Activated T-helper 2 cell treated with anti-CD3 and anti-CD28 coated beads, Interferon-gamma antibody, Interleukin-2, Interleukin-4, amounts not matched to agents 10 μg/mL and 5 μg/mL and 100 μg/mL, durations not matched to agents 14 hours and 24 hours and 36 hours (primary cell): ENCODE measurements at regions not wholly inside any gene's neighbourhood (a gene's known extent, or its start where the extent isn't known, plus 50 kb on each side); places are given as distances from the start of the nearest gene placed in this dataset.

Experiments used
- DNase-seq: peaks from one replicate; pipeline ENCODE4 v3.0.0; 2021; ENCODE audit warnings: low spot score
- H3K27ac Mint-ChIP-seq: one replicate; pipeline ENCODE4 v1.8.0; 2021; ENCODE audit warnings: mixed read lengths
- H3K27me3 Mint-ChIP-seq: one replicate; pipeline ENCODE4 v1.8.0; 2021; ENCODE audit warnings: low read depth, mixed read lengths
- H3K36me3 Mint-ChIP-seq: one replicate; pipeline ENCODE4 v1.8.0; 2021; ENCODE audit warnings: low read depth, mixed read lengths
- H3K4me1 Mint-ChIP-seq: one replicate; pipeline ENCODE4 v1.8.0; 2021; ENCODE audit warnings: low read depth, mixed read lengths
- H3K4me3 Mint-ChIP-seq: one replicate; pipeline ENCODE4 v1.8.0; 2021; ENCODE audit warnings: low read depth, mild to moderate bottlenecking, moderate library complexity, mixed read lengths
- H3K9me3 Mint-ChIP-seq: one replicate; pipeline ENCODE4 v1.8.0; 2021; ENCODE audit warnings: mixed read lengths
- intact Hi-C: fragments of 100-400 bp; cut with micrococcal nuclease; formaldehyde crosslinking; loops from one replicate; pipeline ENCODE4 v1.15.1; 2023

GRCh38 chr13:90068658-90069057, 1278.8 kb upstream of the MIR17HG start:
- no peak overlapping the region for H3K27ac Mint-ChIP-seq
- H3K36me3 Mint-ChIP-seq = no peaks in the 10 kb centered on the region
- H3K9me3 Mint-ChIP-seq = peaks cover 25% of the 10 kb centered on the region
- DNase-seq = no peak
- H3K4me1 Mint-ChIP-seq = no peaks in the 10 kb centered on the region
- no peak overlapping the region for H3K4me3 Mint-ChIP-seq
- no peaks in the 10 kb centered on the region for H3K27me3 Mint-ChIP-seq
- intact Hi-C loops = no loop called here

DNA sequence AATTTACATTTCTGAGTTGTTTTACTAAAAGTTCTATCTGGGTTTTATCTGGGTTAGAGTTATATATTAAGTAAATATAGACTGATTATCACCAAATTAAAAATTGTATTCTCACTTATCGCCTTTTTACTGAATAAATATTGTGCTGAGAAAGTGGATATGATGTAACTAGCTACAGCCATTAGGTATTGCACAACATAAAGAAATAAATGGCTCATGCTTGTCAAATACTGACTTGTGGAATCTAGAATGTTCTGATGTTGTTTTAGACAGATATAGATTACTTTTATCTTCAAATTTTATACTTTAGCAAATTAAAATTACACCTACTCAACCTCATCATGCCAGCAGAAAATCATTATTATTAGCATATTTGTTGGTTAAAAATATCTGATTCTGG, 1277.1 kb upstream of the MIR17HG start:
- DNase-seq = no peak
- Mint-ChIP-seq H3K27ac (no peak overlapping the region), H3K4me1 (no peaks in the 10 kb centered on the region), H3K4me3 (no peak overlapping the region), H3K9me3 (peaks cover 19% of the 10 kb centered on the region), H3K36me3 (no peaks in the 10 kb centered on the region), H3K27me3 (no peaks in the 10 kb centered on the region)
- intact Hi-C loops = no loop called here

DNA sequence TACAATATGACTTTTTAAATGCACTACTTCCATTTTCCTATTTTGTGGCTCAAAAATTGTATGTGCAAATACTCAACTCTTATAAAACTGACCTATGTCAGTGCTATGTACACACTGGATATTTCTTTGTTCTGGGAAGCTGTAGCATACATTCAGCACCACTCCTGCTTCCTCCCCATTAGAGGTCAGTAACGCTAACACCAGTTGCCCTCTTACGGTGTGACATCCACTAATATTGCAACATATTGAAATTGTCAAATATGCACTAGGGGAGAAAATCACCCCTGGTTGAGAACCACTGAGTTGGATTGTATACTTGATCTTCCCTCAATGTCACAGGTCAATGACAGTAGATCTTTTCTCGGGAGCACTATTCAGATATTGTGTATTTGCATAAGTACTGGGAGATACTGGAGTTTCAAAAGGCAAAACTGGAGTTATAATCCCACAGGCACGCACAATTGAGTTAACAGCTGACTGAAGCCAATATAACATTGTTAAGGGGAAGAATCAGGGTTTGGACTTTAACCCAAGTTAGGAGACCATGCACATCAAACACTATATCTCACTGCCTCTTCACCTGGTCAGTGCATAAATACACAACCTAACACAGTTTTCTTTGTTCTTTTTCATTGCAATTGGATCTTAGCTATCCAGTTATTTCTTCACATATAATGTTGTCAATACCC, 1276.5 kb upstream of the MIR17HG start:
- Mint-ChIP-seq H3K9me3 (peaks cover 17% of the 10 kb centered on the region), H3K27me3 (no peaks in the 10 kb centered on the region), H3K4me1 (no peaks in the 10 kb centered on the region), H3K27ac (no peak overlapping the region), H3K4me3 (no peak overlapping the region), H3K36me3 (no peaks in the 10 kb centered on the region)
- intact Hi-C loops = no loop called here
- DNase-seq = no peak

DNA sequence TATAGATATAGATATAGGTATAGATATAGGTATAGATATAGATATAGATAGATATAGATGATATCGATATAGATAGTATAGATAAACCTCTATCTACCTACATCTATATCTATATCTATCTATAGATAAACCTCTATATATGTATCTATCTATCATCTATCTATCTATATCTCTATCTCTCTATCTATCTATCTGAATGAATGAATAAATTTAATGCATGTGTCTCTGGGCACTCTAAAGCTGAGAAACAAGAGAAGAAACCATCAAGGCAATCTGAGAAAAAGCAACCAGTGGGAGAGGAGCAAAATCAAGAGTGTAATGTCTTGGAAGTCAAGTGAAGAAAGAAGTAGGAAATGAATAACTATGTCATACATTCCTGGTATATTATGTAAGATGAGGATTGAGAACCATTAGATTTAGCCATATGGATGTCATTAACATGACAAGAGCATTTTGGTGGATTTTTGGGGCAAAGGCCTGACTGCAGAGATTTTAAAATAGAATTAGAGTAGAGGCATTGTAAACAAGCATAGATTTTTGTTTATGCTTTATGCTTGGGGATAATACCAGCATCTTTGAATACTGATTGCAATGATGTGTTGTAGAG, 1262.7 kb upstream of the MIR17HG start:
- intact Hi-C loops = no loop called here
- no peak for DNase-seq
- no peaks in the 10 kb centered on the region for H3K36me3 Mint-ChIP-seq
- no peaks in the 10 kb centered on the region for H3K27me3 Mint-ChIP-seq
- no peaks in the 10 kb centered on the region for H3K4me1 Mint-ChIP-seq
- H3K27ac Mint-ChIP-seq = no peak overlapping the region
- no peak overlapping the region for H3K4me3 Mint-ChIP-seq
- H3K9me3 Mint-ChIP-seq = peaks cover 44% of the 10 kb centered on the region

- Mint-ChIP-seq H3K36me3 (no peaks in the 10 kb centered on the region), H3K27me3 (no peaks in the 10 kb centered on the region), H3K4me1 (no peaks in the 10 kb centered on the region), H3K27ac (no peak overlapping the region), H3K4me3 (no peak overlapping the region), H3K9me3 (peaks cover 40% of the 10 kb centered on the region)
- intact Hi-C loops = no loop called here
- DNase-seq = no peak
These were observed 1258.4 kb upstream of the MIR17HG start for GRCh38 chr13:90089051-90089450.

DNA sequence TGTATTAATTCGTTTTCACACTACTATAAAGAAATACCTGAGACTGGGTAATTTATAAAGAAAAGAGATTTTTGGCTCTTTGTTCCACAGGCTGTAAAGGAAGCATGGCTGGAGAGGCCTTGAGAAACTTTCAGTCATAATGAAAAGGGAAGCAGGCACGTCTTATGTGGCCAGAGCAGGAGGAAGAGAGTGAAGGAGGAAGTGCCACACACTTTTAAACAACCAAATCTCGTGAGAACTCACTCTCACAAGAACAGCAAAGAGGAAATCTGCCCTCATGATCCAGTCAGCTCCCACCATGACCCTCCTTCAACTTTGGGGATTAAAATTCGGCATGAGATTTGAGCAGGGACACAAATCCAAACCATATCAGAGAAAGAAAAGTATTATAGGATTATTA, 1255.9 kb upstream of the MIR17HG start:
- no peak overlapping the region for H3K27ac Mint-ChIP-seq
- intact Hi-C loops = no loop called here

DNA sequence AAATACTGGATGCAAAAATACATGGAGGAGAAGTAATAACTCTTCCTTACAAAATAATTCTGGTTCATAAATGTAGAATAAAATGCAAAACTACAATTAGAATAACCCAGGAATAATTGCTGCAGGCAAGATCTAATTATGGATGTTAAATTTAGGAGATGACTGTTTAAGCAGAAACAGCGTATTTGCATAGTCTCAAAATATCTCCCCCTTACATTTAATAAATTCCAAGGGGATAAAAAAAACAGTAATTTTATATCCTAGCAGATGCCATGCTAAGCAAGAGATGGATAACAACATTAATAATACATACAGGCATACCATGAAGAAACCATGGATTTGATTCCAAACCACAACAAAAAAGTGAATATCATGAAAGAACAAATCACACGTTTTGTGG, 1253.1 kb upstream of the MIR17HG start:
- Mint-ChIP-seq H3K4me3 (no peak overlapping the region), H3K36me3 (no peaks in the 10 kb centered on the region), H3K27ac (no peak overlapping the region), H3K4me1 (no peaks in the 10 kb centered on the region), H3K9me3 (peaks cover 24% of the 10 kb centered on the region), H3K27me3 (no peaks in the 10 kb centered on the region)
- intact Hi-C loops = no loop called here
- no peak for DNase-seq

More for the DNA sequence above, 1255.9 kb upstream of the MIR17HG start:
- no peaks in the 10 kb centered on the region for H3K4me1 Mint-ChIP-seq
- no peaks in the 10 kb centered on the region for H3K27me3 Mint-ChIP-seq
- H3K36me3 Mint-ChIP-seq = no peaks in the 10 kb centered on the region
- peaks cover 36% of the 10 kb centered on the region for H3K9me3 Mint-ChIP-seq
- DNase-seq = no peak
- no peak overlapping the region for H3K4me3 Mint-ChIP-seq

GRCh38 chr13:90098577-90098976, 1248.9 kb upstream of the MIR17HG start:
- no peak overlapping the region for H3K4me3 Mint-ChIP-seq
- no peaks in the 10 kb centered on the region for H3K36me3 Mint-ChIP-seq
- H3K9me3 Mint-ChIP-seq = peaks cover 37% of the 10 kb centered on the region
- no peak overlapping the region for H3K27ac Mint-ChIP-seq
- no peaks in the 10 kb centered on the region for H3K27me3 Mint-ChIP-seq
- no peak for DNase-seq
- intact Hi-C loops = no loop called here
- no peaks in the 10 kb centered on the region for H3K4me1 Mint-ChIP-seq

DNA sequence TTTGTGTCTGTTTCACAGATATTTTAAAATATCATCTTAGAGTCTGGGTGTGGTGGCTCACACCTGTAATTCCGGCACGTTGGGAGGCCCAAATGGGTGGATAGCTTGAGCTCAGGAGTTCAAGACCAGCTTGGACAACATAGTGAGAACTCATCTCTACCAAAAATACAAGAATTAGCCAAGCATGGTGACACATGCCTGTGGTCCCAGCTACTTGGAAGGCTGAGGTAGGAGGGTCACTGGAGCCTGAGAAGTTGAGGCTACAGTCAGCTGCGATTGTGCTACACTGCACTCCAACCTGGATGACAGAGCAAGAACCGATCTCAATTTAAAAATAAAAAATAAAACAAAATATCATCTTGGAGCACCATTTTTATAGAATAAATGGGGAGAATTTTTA, 1247.6 kb upstream of the MIR17HG start:
- no peaks in the 10 kb centered on the region for H3K36me3 Mint-ChIP-seq
- no peak overlapping the region for H3K27ac Mint-ChIP-seq
- H3K4me3 Mint-ChIP-seq = no peak overlapping the region
- H3K27me3 Mint-ChIP-seq = no peaks in the 10 kb centered on the region
- peaks cover 40% of the 10 kb centered on the region for H3K9me3 Mint-ChIP-seq
- intact Hi-C loops = no loop called here
- H3K4me1 Mint-ChIP-seq = no peaks in the 10 kb centered on the region
- no peak for DNase-seq

- Mint-ChIP-seq H3K9me3 (peaks cover 41% of the 10 kb centered on the region), H3K36me3 (no peaks in the 10 kb centered on the region), H3K27ac (no peak overlapping the region), H3K27me3 (no peaks in the 10 kb centered on the region), H3K4me1 (no peaks in the 10 kb centered on the region), H3K4me3 (no peak overlapping the region)
- intact Hi-C loops = no loop called here
- DNase-seq = no peak
These were observed 1244.2 kb upstream of the MIR17HG start for GRCh38 chr13:90103099-90103784.

DNA sequence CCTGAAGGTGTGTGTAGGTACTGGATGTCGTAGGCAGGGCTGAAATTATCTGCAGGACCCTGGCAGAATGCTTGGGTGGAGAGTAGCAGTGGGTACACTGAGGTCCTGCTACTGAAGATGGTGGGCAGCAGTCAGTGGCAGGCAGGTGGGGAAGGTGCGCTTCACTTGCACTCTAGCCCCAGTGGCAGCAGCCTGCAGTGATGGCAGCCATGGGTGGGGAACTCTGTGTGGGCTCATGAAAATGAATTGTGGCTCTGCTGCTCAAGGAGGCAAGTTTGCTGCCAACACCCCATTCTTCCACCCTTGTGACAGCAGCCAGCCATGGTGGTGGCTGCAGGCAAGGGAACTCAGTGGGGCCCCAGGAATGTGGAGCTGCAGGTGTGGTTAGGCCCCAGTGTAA, 1242.7 kb upstream of the MIR17HG start:
- no peaks in the 10 kb centered on the region for H3K36me3 Mint-ChIP-seq
- H3K27me3 Mint-ChIP-seq = no peaks in the 10 kb centered on the region
- H3K4me3 Mint-ChIP-seq = no peak overlapping the region
- H3K4me1 Mint-ChIP-seq = no peaks in the 10 kb centered on the region
- H3K9me3 Mint-ChIP-seq = peaks cover 51% of the 10 kb centered on the region
- intact Hi-C loops = no loop called here
- DNase-seq = no peak
- H3K27ac Mint-ChIP-seq = no peak overlapping the region

GRCh38 chr13:90105276-90105675, 1242.2 kb upstream of the MIR17HG start:
- Mint-ChIP-seq H3K4me3 (no peak overlapping the region), H3K27me3 (no peaks in the 10 kb centered on the region), H3K27ac (no peak overlapping the region), H3K9me3 (peaks cover 54% of the 10 kb centered on the region), H3K36me3 (no peaks in the 10 kb centered on the region), H3K4me1 (no peaks in the 10 kb centered on the region)
- no peak for DNase-seq
- intact Hi-C loops = no loop called here

DNA sequence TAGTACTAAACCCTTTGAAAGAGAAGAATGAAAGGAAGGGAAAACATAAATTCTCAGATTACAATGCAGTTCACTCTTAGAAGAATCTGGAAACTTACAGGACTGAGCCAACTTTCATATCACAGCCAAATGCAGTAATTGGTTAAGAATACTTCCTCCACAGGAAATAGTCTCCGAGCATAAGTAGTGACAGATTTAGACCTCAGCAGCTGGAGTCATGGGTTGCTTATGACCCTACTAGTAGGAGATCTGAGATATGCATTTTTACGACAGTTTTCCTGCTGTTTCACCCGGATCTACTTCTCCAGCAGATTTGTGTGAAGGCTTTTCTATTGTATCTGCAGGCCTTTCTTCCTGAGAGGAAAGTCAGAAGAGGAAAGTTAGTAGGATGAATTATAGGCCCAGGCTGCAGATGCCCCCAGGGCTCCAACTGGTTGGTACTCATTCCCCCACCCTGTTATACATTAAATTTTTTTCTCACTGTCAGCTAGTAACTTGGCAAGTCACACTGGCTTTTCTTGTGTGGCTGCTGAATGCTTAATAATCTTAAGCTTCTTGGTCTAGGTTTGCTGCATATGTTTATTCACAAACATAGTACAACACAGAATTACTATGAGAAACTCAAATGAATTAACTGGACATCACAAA, 1241.5 kb upstream of the MIR17HG start:
- Mint-ChIP-seq H3K9me3 (peaks cover 54% of the 10 kb centered on the region), H3K36me3 (no peaks in the 10 kb centered on the region), H3K27ac (no peak overlapping the region), H3K4me1 (no peaks in the 10 kb centered on the region), H3K27me3 (no peaks in the 10 kb centered on the region), H3K4me3 (no peak overlapping the region)
- no peak for DNase-seq
- intact Hi-C loops = no loop called here
